Coronary artery (tissue), 2 donors: ENCODE measurements at regions not wholly inside any gene's neighbourhood (a gene's known extent, or its start where the extent isn't known, plus 50 kb on each side); places are given as distances from the start of the nearest gene placed in this dataset.

ENCODE experiments used
- DNase-seq: peaks from one replicate; pipeline ENCODE4 v3.0.0-alpha.2; 2017; ENCODE audit warnings: low spot score
- H3K27ac ChIP-seq, 2 donors: fragments of 200-600 bp; sonication (generic); one replicate each; pipeline ENCODE4 v1.5.1; 2016 to 2019
- H3K4me3 ChIP-seq: fragments of 200-600 bp; sonication (generic); 2 replicates; pipeline ENCODE4 v1.5.1; 2016; ENCODE audit warnings: mild to moderate bottlenecking, moderate library complexity
- CTCF ChIP-seq: fragments of 200-600 bp; sonication (generic); IDR thresholded peaks from one replicate; pipeline ENCODE4 v1.5.1; 2019; ENCODE audit warnings: antibody characterized with exemption

GRCh38 chr10:130404476-130405055, 268.4 kb downstream of the GLRX3 start:
- Histone ChIP-seq H3K4me3 (no peak overlapping the region), H3K27ac (no peak overlapping the region)
- DNase-seq = no peak
- no peak for TF ChIP-seq CTCF

GRCh38 chr10:130407052-130407451, 270.9 kb downstream of the GLRX3 start:
- TF ChIP-seq CTCF = no peak
- Histone ChIP-seq H3K4me3 (no peak overlapping the region), H3K27ac (no peak overlapping the region)
- peak; percentile 45 for DNase-seq

GRCh38 chr10:130409331-130409730, 273.1 kb downstream of the GLRX3 start:
- no peak for TF ChIP-seq CTCF
- DNase-seq = peak; percentile 29
- H3K4me3 ChIP-seq = no peak overlapping the region
- no peak overlapping the region for H3K27ac ChIP-seq

GRCh38 chr10:130409931-130410330, 273.7 kb downstream of the GLRX3 start:
- no peak overlapping the region for H3K27ac ChIP-seq
- peak; percentile 41 for DNase-seq
- TF ChIP-seq CTCF = no peak
- H3K4me3 ChIP-seq = no peak overlapping the region

- TF ChIP-seq CTCF = no peak
- Histone ChIP-seq H3K4me3 (no peak overlapping the region), H3K27ac (no peak overlapping the region)
- DNase-seq = peak; percentile 28
These were observed 275.4 kb downstream of the GLRX3 start for GRCh38 chr10:130411496-130412085.

- peak; percentile 1 for DNase-seq
- Histone ChIP-seq H3K4me3 (no peak overlapping the region), H3K27ac (no peak overlapping the region)
- no peak for TF ChIP-seq CTCF
These were observed 276.1 kb downstream of the GLRX3 start for GRCh38 chr10:130412317-130412716.
